AG09319 (cell line): ENCODE measurements at regions not wholly inside any gene's neighbourhood (a gene's known extent, or its start where the extent isn't known, plus 50 kb on each side); places are given as distances from the start of the nearest gene placed in this dataset.

Experiments
- DNase-seq: peaks from one replicate; pipeline ENCODE4 v3.0.0-alpha.2; 2010; ENCODE audit warnings: low read depth; ENCODE audit errors: extremely low read depth
- TF ChIP-seq, protein P1 (sequence below): IDR thresholded peaks from 2 replicates; pipeline ENCODE4 v1.5.1; 2011; ENCODE audit warnings: low read depth, mild to moderate bottlenecking, inconsistent platforms, low read length, moderate library complexity

DNA sequence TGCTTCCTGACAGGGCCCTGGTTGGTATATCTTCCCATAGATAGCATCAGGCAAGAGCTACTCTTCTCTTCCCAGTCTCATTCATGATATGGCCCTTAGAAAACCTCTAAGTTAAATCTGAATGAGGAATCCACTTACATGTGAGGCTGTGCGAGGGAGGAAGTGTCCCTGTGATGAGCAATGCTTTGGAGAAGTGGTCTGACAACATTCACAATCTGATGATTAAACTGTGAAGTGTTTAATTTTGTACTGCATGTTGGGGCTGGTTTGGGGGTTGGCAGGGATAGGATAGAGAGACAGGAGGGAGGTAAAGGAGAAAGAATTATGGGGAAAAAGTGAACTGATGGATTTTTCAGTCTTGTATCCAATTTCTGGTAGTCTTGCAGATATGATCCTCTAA is 421.2 kb upstream of the DAB1 start:
- TF ChIP-seq, protein P1, sequence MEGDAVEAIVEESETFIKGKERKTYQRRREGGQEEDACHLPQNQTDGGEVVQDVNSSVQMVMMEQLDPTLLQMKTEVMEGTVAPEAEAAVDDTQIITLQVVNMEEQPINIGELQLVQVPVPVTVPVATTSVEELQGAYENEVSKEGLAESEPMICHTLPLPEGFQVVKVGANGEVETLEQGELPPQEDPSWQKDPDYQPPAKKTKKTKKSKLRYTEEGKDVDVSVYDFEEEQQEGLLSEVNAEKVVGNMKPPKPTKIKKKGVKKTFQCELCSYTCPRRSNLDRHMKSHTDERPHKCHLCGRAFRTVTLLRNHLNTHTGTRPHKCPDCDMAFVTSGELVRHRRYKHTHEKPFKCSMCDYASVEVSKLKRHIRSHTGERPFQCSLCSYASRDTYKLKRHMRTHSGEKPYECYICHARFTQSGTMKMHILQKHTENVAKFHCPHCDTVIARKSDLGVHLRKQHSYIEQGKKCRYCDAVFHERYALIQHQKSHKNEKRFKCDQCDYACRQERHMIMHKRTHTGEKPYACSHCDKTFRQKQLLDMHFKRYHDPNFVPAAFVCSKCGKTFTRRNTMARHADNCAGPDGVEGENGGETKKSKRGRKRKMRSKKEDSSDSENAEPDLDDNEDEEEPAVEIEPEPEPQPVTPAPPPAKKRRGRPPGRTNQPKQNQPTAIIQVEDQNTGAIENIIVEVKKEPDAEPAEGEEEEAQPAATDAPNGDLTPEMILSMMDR: no peak
- DNase-seq: no peak

DNA sequence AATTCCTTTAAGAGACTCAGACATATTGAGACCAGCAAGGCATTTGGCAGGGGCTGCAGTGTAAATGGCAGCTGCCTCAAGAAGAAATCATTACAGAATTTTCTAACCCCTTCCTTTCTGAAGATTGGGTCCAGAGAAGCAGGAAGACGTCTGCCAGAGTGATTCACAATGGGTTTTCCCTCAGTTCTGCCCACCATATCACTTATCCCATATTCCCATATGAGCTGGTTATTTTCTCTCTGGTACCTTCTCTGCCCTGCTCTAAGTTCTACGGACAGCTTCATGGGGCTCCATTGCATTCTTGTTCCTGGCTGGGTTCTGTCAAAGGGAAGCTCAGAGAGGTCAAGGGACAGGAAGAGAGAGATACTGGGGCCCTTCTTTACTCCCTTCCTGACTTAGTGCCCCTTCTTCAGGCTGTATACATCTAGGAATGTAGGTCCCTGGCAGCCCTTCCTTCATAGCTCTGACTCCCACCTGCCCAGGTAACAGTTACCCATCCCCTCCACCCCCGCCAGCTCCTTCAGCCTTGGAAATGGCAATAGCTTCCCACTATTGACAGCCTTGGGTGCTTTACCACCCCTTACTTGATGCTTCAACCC is 420.6 kb upstream of the DAB1 start:
- TF ChIP-seq, protein P1: no peak
- no peak for DNase-seq

DNA sequence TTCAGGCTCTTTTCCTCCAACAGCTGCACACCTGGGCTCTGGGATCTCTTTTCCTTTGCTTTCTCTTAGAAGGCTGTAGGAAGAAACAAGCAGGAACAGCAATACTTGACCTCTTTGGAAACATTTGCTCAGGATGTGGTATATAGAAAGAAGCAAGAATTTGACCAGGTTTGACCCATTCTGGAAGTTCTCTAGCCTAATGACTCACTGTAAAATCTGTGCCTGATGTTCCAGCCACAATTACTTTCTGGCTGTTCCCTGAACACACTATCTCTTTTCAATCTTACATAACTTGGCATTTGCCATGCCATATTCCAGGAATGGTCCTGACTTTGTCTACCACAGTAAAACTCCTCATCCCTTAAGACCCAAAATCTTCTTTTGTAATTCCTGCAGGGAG is 419.9 kb upstream of the DAB1 start:
- DNase-seq: no peak
- TF ChIP-seq, protein P1: no peak

DNA sequence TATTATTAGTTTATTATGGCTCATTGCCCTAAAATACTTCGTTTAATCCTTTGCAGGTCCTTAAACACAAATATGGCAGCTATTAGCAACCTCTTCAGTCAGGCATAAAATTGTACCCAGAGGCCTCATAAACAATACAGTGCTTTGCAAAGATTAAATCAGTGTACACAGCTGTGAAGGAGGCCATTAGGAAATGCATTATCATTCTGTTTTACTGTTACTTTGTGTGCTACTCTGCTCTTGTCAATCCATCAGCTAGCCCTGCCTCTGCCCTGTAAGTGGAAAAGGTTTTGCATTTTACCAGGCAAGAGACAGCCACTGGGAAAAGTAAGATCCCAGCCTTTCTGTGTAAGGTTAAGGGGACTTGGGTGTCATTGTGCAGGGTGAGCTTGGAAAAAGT is 415.7 kb upstream of the DAB1 start:
- TF ChIP-seq, protein P1: no peak
- no peak for DNase-seq

DNA sequence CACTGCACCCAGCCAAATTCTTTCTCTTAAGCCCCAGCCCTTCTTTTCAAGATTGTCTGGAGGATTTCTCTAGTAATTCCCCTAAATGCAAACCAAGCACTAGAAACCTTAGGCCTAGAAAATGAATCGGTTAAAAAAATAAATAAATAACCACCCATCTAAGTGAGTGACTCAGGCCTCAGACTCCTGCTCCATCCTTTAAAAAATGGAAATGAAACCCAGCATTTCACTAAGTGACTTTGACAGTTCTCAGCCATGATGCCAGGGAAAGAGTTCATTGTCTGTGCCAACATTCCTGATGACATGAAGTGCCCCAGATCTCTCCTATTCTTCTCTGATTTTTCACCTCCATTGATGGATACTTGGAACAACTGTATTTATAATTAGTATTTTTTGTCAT is 415.2 kb upstream of the DAB1 start:
- TF ChIP-seq, protein P1: no peak
- no peak for DNase-seq

DNA sequence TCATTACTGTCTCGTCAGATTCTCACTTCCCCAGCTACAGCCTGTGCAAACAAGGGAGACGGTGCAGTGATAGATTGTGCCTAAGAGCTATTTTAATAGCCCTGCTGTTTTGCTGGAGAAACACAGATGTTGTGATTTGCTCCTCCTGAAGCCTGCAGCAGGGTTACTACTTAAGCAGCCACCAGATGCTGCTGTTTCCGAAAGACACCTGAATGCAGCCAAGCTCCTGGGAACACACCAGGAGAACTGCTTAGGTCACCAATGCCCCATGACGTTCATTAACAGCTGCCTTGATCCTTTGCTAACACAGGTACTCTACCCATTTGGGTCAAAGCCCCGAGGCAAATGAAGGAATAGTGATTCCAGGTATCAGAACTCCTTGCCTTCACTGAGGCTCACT is 411.8 kb upstream of the DAB1 start:
- no peak for DNase-seq
- TF ChIP-seq, protein P1: no peak

DNA sequence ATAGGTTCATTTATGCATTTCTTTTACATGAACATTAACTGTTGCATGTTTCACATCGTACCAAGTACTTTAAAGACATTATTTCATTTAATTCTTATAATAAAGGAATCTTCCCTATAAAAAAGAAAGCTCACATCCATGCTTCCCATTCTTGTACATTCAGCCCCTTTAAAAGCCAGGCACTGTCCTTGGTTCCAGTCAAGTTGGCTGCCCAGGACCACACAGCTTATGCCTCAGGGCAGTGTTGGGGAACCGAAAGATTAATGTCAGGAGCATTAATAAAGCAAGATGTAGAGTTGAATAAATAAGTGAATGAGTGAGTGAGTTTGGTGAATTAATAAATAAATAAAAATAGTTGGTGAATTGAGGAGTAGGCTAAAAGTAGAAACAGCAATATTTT is 409.4 kb upstream of the DAB1 start:
- no peak for DNase-seq
- TF ChIP-seq, protein P1: no peak
